ENCODE measurements at regions not wholly inside any gene's neighbourhood (a gene's known extent, or its start where the extent isn't known, plus 50 kb on each side); places are given as distances from the start of the nearest gene placed in this dataset.

DNA sequence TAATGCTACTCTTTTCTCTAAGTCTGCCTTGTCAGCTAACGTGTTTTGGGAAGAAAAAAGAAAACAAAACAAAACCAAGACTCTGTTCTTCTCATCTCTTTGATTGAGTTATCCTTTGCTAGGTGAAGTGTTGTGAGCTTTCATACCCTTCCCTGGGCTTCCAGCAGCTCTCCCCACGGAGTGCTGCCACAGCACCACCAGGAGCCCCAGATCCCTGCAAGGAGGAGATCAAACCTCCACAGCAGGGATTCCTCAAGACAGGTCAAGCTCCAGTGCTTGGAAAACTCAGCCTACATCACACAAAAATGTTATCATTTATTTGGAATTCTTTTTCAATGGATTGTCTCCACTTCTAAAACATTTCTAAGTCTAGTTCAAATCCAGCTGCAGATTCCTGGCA lies 1981.9 kb upstream of the TENM3 start:
- no peaks in the 10 kb centered on the region for H4K20me1 ChIP-seq (ENCODE audit: insufficient read depth)
- no peaks in the 10 kb centered on the region for H3K4me1 ChIP-seq (ENCODE audit: control insufficient read depth in 1 of 2, insufficient read depth in 2 of 2, low read length in 2 of 2)
- DNase-seq (ENCODE audit: low read depth, low spot score), result no peak
- no peak for TF ChIP-seq SRF (IDR thresholded peaks at IDR 0.05; ENCODE audit: low read depth)
- no peak for TF ChIP-seq CBX3 (IDR thresholded peaks at IDR 0.05; ENCODE audit: low read depth)
- no peak for TF ChIP-seq YY1 (IDR thresholded peaks at IDR 0.05; ENCODE audit: extremely low read depth, insufficient replicate concordance, low read depth, low read length)
- TF ChIP-seq, protein P1, sequence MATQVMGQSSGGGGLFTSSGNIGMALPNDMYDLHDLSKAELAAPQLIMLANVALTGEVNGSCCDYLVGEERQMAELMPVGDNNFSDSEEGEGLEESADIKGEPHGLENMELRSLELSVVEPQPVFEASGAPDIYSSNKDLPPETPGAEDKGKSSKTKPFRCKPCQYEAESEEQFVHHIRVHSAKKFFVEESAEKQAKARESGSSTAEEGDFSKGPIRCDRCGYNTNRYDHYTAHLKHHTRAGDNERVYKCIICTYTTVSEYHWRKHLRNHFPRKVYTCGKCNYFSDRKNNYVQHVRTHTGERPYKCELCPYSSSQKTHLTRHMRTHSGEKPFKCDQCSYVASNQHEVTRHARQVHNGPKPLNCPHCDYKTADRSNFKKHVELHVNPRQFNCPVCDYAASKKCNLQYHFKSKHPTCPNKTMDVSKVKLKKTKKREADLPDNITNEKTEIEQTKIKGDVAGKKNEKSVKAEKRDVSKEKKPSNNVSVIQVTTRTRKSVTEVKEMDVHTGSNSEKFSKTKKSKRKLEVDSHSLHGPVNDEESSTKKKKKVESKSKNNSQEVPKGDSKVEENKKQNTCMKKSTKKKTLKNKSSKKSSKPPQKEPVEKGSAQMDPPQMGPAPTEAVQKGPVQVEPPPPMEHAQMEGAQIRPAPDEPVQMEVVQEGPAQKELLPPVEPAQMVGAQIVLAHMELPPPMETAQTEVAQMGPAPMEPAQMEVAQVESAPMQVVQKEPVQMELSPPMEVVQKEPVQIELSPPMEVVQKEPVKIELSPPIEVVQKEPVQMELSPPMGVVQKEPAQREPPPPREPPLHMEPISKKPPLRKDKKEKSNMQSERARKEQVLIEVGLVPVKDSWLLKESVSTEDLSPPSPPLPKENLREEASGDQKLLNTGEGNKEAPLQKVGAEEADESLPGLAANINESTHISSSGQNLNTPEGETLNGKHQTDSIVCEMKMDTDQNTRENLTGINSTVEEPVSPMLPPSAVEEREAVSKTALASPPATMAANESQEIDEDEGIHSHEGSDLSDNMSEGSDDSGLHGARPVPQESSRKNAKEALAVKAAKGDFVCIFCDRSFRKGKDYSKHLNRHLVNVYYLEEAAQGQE (IDR thresholded peaks at IDR 0.05; ENCODE audit: low read depth), result no peak
- no peak for TF ChIP-seq EZH2phosphoT487 (IDR thresholded peaks at IDR 0.05; ENCODE audit: borderline replicate concordance)
- no peak for TF ChIP-seq EZH2 (IDR thresholded peaks at IDR 0.05)
- no peak for TF ChIP-seq EGR1 (IDR thresholded peaks at IDR 0.05; ENCODE audit: low read depth)
- TF ChIP-seq, protein P2, sequence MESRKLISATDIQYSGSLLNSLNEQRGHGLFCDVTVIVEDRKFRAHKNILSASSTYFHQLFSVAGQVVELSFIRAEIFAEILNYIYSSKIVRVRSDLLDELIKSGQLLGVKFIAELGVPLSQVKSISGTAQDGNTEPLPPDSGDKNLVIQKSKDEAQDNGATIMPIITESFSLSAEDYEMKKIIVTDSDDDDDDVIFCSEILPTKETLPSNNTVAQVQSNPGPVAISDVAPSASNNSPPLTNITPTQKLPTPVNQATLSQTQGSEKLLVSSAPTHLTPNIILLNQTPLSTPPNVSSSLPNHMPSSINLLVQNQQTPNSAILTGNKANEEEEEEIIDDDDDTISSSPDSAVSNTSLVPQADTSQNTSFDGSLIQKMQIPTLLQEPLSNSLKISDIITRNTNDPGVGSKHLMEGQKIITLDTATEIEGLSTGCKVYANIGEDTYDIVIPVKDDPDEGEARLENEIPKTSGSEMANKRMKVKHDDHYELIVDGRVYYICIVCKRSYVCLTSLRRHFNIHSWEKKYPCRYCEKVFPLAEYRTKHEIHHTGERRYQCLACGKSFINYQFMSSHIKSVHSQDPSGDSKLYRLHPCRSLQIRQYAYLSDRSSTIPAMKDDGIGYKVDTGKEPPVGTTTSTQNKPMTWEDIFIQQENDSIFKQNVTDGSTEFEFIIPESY (IDR thresholded peaks at IDR 0.05; ENCODE audit: extremely low read depth, insufficient replicate concordance, low read length), result no peak
- TF ChIP-seq ELF1 (IDR thresholded peaks at IDR 0.05; ENCODE audit: borderline replicate concordance, low read depth), result no peak
- H2AFZ ChIP-seq (ENCODE audit: low read depth, low read length, poor library complexity, severe bottlenecking), result no peak overlapping the region
- no peaks in the 10 kb centered on the region for H3K36me3 ChIP-seq (ENCODE audit: control insufficient read depth in 1 of 2, insufficient read depth in 2 of 2, low read length in 2 of 2)
- H3K4me2 ChIP-seq (ENCODE audit: low read length), result no peak overlapping the region
- H3K9me2 ChIP-seq (ENCODE audit: insufficient read depth), result no peaks in the 10 kb centered on the region
- H3K9me3 ChIP-seq (ENCODE audit: control insufficient read depth in 1 of 2, insufficient read depth in 1 of 2, low read depth in 1 of 2, low read length in 2 of 2), result no peaks in the 10 kb centered on the region
- RAD21 ChIA-PET (ENCODE audit: low non-redundant PET in 1 of 2, low total read pairs in 2 of 2, uncharacterized antibody in 2 of 2, unreplicated experiment in 2 of 2), result no interaction called here
- CTCF ChIA-PET, result no interaction called here
- intact Hi-C loops (cut with micrococcal nuclease), result no loop called here
- ATAC-seq, result no peak
- POLR2A ChIA-PET, result no interaction called here
- H3K9ac ChIP-seq (ENCODE audit: low read length), result no peak overlapping the region
- no peak overlapping the region for H3K4me3 ChIP-seq (replicated peaks in 1 of 2; ENCODE audit: low read depth in 1 of 2, low read length in 2 of 2)
- no peak overlapping the region for H3K27ac ChIP-seq (ENCODE audit: low read depth, low read length)
- H3K79me2 ChIP-seq (ENCODE audit: insufficient read depth, low read length), result no peaks in the 10 kb centered on the region
- no peaks in the 10 kb centered on the region for H3K27me3 ChIP-seq (ENCODE audit: insufficient read depth, low read length)
- no TSS peak for BruUV-seq (replicated peaks)

Data from HCT116 (cell line).